PC-3 (cell line): ENCODE measurements at regions not wholly inside any gene's neighbourhood (a gene's known extent, or its start where the extent isn't known, plus 50 kb on each side); places are given as distances from the start of the nearest gene placed in this dataset.
A peak's percentile ranks its signal among the peaks of the same experiment; 100 is the strongest.

ENCODE experiments used
- ATAC-seq: fragments of 200-7000 bp; cut with Tn5 transposase; 2 replicates; pipeline ENCODE4 v1.9.1; 2020; ENCODE audit warnings: mild to moderate bottlenecking, moderate library complexity
- BruUV-seq: library from RNA; stranded (reverse); fragments of 400-500 nt; replicated peaks from 2 replicates; lab custom pipeline; 2021; lab: Mats Ljungman, UMichigan
- CTCF ChIA-PET: fragments of 300-600 bp; sonication (Branson Sonifier 250); formaldehyde crosslinking; loops from one replicate; lab custom pipeline; 2022; ENCODE audit warnings: antibody characterized with exemption; lab: Charles Lee
- POLR2A ChIA-PET: fragments of 300-600 bp; sonication (Branson Sonifier 250); formaldehyde crosslinking; loops from one replicate; lab custom pipeline; 2022; ENCODE audit warnings: antibody characterized with exemption; ENCODE audit not compliant: unreplicated experiment; lab: Charles Lee
- DNase-seq: peaks from one replicate; pipeline ENCODE4 v3.0.0-alpha.2; 2015
- H2AFZ ChIP-seq: fragments of 300-600 bp; sonication (generic); 2 replicates; pipeline ENCODE4 v1.6.0; 2016; ENCODE audit warnings: antibody characterized with exemption, low read length
- H3F3A ChIP-seq: fragments of 300-600 bp; sonication (generic); one replicate; pipeline ENCODE4 v1.6.0; 2017; ENCODE audit warnings: antibody characterized with exemption, low read length, control low read depth, mild to moderate bottlenecking; ENCODE audit not compliant: unreplicated experiment
- H3K27ac ChIP-seq: fragments of 300-600 bp; sonication (generic); 2 replicates; pipeline ENCODE4 v1.5.1; 2016; ENCODE audit warnings: mild to moderate bottlenecking, low read length
- H3K27me3 ChIP-seq: fragments of 300-600 bp; sonication (generic); 2 replicates; pipeline ENCODE4 v1.6.1; 2016; ENCODE audit warnings: low read length, mixed read lengths
- H3K36me3 ChIP-seq: fragments of 300-600 bp; sonication (generic); 2 replicates; pipeline ENCODE4 v1.6.1; 2016; ENCODE audit warnings: low read depth, mixed run types, low read length, mixed read lengths
- H3K4me1 ChIP-seq: fragments of 300-600 bp; sonication (generic); 2 replicates; pipeline ENCODE4 v1.5.1; 2016; ENCODE audit warnings: low read length; ENCODE audit not compliant: insufficient read depth
- H3K4me2 ChIP-seq: fragments of 300-600 bp; sonication (generic); 2 replicates; pipeline ENCODE4 v1.6.0; 2016; ENCODE audit warnings: low read length
- H3K4me3 ChIP-seq: fragments of 300-600 bp; sonication (generic); 2 replicates; pipeline ENCODE4 v1.5.1; 2016; ENCODE audit warnings: mild to moderate bottlenecking, low read length, mixed read lengths
- H3K79me2 ChIP-seq: fragments of 300-600 bp; sonication (generic); 2 replicates; pipeline ENCODE4 v1.6.1; 2017; ENCODE audit warnings: low read length, mixed read lengths
- H3K9ac ChIP-seq: fragments of 300-600 bp; sonication (generic); 2 replicates; pipeline ENCODE4 v1.6.0; 2016; ENCODE audit warnings: mild to moderate bottlenecking, low read length
- H3K9me2 ChIP-seq: fragments of 300-600 bp; sonication (generic); replicated peaks from 2 replicates; pipeline ENCODE4 v1.6.1; 2016; ENCODE audit warnings: mixed run types, low read length, mixed read lengths
- H3K9me3 ChIP-seq: fragments of 300-600 bp; sonication (generic); 2 replicates; pipeline ENCODE4 v1.6.1; 2016; ENCODE audit warnings: low read length, mixed read lengths
- H4K20me1 ChIP-seq: fragments of 300-600 bp; sonication (generic); 2 replicates; pipeline ENCODE4 v1.6.1; 2016; ENCODE audit warnings: low read length, mixed read lengths
- CTCF ChIP-seq: fragments of 300-600 bp; sonication (generic); conservative IDR thresholded peaks from 2 replicates; pipeline ENCODE4 v1.5.1; 2017; ENCODE audit warnings: antibody characterized with exemption, low read depth, mild to moderate bottlenecking, low read length
- EZH2 ChIP-seq: fragments of 300-600 bp; sonication (generic); IDR thresholded peaks from one replicate; pipeline ENCODE4 v1.6.1; 2017; ENCODE audit warnings: antibody characterized with exemption, mild to moderate bottlenecking, low read length; ENCODE audit not compliant: unreplicated experiment
- EZH2phosphoT487 ChIP-seq: fragments of 300-600 bp; sonication (generic); IDR thresholded peaks from 2 replicates; pipeline ENCODE4 v1.6.1; 2018; ENCODE audit warnings: mild to moderate bottlenecking, antibody characterized with exemption, low read length, borderline replicate concordance
- intact Hi-C: fragments of 100-400 bp; cut with micrococcal nuclease; formaldehyde crosslinking; loops from 2 replicates; pipeline ENCODE4 v1.9.0; 2023

GRCh38 chr11:19562156-19562555, 150.5 kb upstream of the NAV2 start:
- Histone ChIP-seq H3K27ac (no peak overlapping the region), H3K4me2 (no peak overlapping the region), H3F3A (no peaks in the 10 kb centered on the region), H3K4me3 (no peak overlapping the region), H3K79me2 (no peaks in the 10 kb centered on the region), H3K4me1 (peaks cover 10% of the 10 kb centered on the region; the same call in 1 of the 2 replicates), H3K36me3 (no peaks in the 10 kb centered on the region), H3K9me2 (no peaks in the 10 kb centered on the region), H2AFZ (no peak overlapping the region), H4K20me1 (no peaks in the 10 kb centered on the region), H3K9ac (no peak overlapping the region), H3K27me3 (no peaks in the 10 kb centered on the region), H3K9me3 (no peaks in the 10 kb centered on the region)
- ChIA-PET POLR2A (no interaction called here), CTCF (no interaction called here)
- TF ChIP-seq CTCF (no peak), EZH2 (no peak), EZH2phosphoT487 (no peak)
- intact Hi-C loops: loop anchor here (2.0 to 5.0 kb wide), 2 partner anchors 35 to 99 kb away; no protein-coding TSS in a partner anchor
- BruUV-seq: no TSS peak
- no peak for DNase-seq
- ATAC-seq: no peak

GRCh38 chr11:19561011-19561410, 151.6 kb upstream of the NAV2 start:
- ChIA-PET CTCF (interaction anchor here (0.6 to 1.4 kb wide), 4 partner anchors 154 to 566 kb away, joined by 3 to 9 read pairs (median 4); no protein-coding TSS in a partner anchor), POLR2A (no interaction called here)
- no peaks in the 10 kb centered on the region for H4K20me1 ChIP-seq
- intact Hi-C loops: loop anchor here (5.0 kb wide), 1 partner anchor 36 kb away; no protein-coding TSS in a partner anchor
- no peaks in the 10 kb centered on the region for H3F3A ChIP-seq
- no peaks in the 10 kb centered on the region for H3K9me3 ChIP-seq
- no peaks in the 10 kb centered on the region for H3K27me3 ChIP-seq
- no peak overlapping the region for H2AFZ ChIP-seq
- peaks cover 10% of the 10 kb centered on the region; the same call in 1 of the 2 replicates for H3K4me1 ChIP-seq
- H3K9me2 ChIP-seq: no peaks in the 10 kb centered on the region
- no peaks in the 10 kb centered on the region for H3K36me3 ChIP-seq
- H3K4me2 ChIP-seq: no peak overlapping the region
- H3K9ac ChIP-seq: no peak overlapping the region
- DNase-seq: peak; percentile 31
- TF ChIP-seq EZH2phosphoT487 (no peak), EZH2 (no peak), CTCF (no peak)
- H3K4me3 ChIP-seq: no peak overlapping the region
- peak; percentile 55 for ATAC-seq
- H3K79me2 ChIP-seq: no peaks in the 10 kb centered on the region
- no TSS peak for BruUV-seq
- no peak overlapping the region for H3K27ac ChIP-seq

GRCh38 chr11:19560156-19560555, 152.5 kb upstream of the NAV2 start:
- TF ChIP-seq EZH2 (no peak), EZH2phosphoT487 (no peak), CTCF (no peak)
- ATAC-seq (no peak), DNase-seq (no peak)
- no peaks in the 10 kb centered on the region for H3K9me3 ChIP-seq
- ChIA-PET CTCF (interaction anchor here (1.4 to 1.5 kb wide), 2 partner anchors 182 to 343 kb away, joined by 9 to 16 read pairs; no protein-coding TSS in a partner anchor), POLR2A (interaction anchor here (0.6 kb wide), 1 partner anchor 309 kb away, joined by 7 read pairs; no protein-coding TSS in a partner anchor)
- no peaks in the 10 kb centered on the region for H3K27me3 ChIP-seq
- no peaks in the 10 kb centered on the region for H3K79me2 ChIP-seq
- H3K4me1 ChIP-seq: peaks cover 10% of the 10 kb centered on the region; the same call in 1 of the 2 replicates
- H3K4me2 ChIP-seq: no peak overlapping the region
- H3F3A ChIP-seq: no peaks in the 10 kb centered on the region
- no peaks in the 10 kb centered on the region for H4K20me1 ChIP-seq
- H3K9ac ChIP-seq: no peak overlapping the region
- H3K4me3 ChIP-seq: no peak overlapping the region
- no TSS peak for BruUV-seq
- H3K9me2 ChIP-seq: no peaks in the 10 kb centered on the region
- no peaks in the 10 kb centered on the region for H3K36me3 ChIP-seq
- no peak overlapping the region for H3K27ac ChIP-seq
- no peak overlapping the region for H2AFZ ChIP-seq
- intact Hi-C loops: loop anchor here (5.0 kb wide), 1 partner anchor 37 kb away; no protein-coding TSS in a partner anchor
